Panc1 (cell line): ENCODE measurements at regions not wholly inside any gene's neighbourhood (a gene's known extent, or its start where the extent isn't known, plus 50 kb on each side); places are given as distances from the start of the nearest gene placed in this dataset.

Experiments used
- ATAC-seq: fragments of 200-7000 bp; cut with Tn5 transposase; 2 replicates; pipeline ENCODE4 v1.9.1; 2020; ENCODE audit warnings: mild to moderate bottlenecking, moderate library complexity
- BruUV-seq: library from RNA; stranded (reverse); fragments of 400-500 nt; replicated peaks from 2 replicates; lab custom pipeline; 2021; lab: Mats Ljungman, UMichigan
- CTCF ChIA-PET: fragments of 300-600 bp; sonication (Branson Sonifier 250); formaldehyde crosslinking; loops from one replicate; lab custom pipeline; 2022; ENCODE audit warnings: antibody characterized with exemption; lab: Charles Lee
- POLR2A ChIA-PET: fragments of 300-600 bp; sonication (Branson Sonifier 250); formaldehyde crosslinking; loops from one replicate; lab custom pipeline; 2022; ENCODE audit warnings: antibody characterized with exemption; lab: Charles Lee
- DNase-seq: peaks from one replicate; pipeline ENCODE4 v3.0.0-alpha.2; 2010; ENCODE audit warnings: low read depth, low spot score
- H3K27ac ChIP-seq: 2 replicates; pipeline ENCODE4 v1.5.1; 2011; ENCODE audit warnings: mild to moderate bottlenecking, low read length, inconsistent platforms
- H3K27me3 ChIP-seq: fragments of 200-500 bp; sonication (Bioruptor generic); 2 replicates; pipeline ENCODE4 v1.6.0; 2014; ENCODE audit warnings: low read length, inconsistent platforms; ENCODE audit not compliant: control insufficient read depth, insufficient read depth
- H3K36me3 ChIP-seq: fragments of 200-500 bp; sonication (Bioruptor generic); 2 replicates; pipeline ENCODE4 v1.5.1; 2014; ENCODE audit warnings: inconsistent platforms, mild to moderate bottlenecking, low read length, moderate library complexity; ENCODE audit not compliant: control insufficient read depth, insufficient read depth
- H3K4me1 ChIP-seq: 2 replicates; pipeline ENCODE4 v1.5.1; 2011; ENCODE audit warnings: inconsistent platforms, mild to moderate bottlenecking, low read length, moderate library complexity; ENCODE audit not compliant: control insufficient read depth, insufficient read depth
- H3K4me3 ChIP-seq, 2 experiments: 2 replicates each; pipeline ENCODE4 v1.5.1; 2011 to 2012; ENCODE audit warnings: low read depth in 2 of 2, low read length in 2 of 2, mild to moderate bottlenecking in 2 of 2, inconsistent platforms in 1 of 2, moderate library complexity in 1 of 2
- H3K9me3 ChIP-seq: fragments of 200-500 bp; sonication (Bioruptor generic); 2 replicates; pipeline ENCODE4 v1.5.1; 2014; ENCODE audit warnings: low read depth, mild to moderate bottlenecking, inconsistent platforms, low read length, moderate library complexity; ENCODE audit not compliant: control insufficient read depth, insufficient read depth
- POLR2AphosphoS5 ChIP-seq: IDR thresholded peaks from 2 replicates; pipeline ENCODE4 v1.6.1; 2012; ENCODE audit warnings: mild to moderate bottlenecking, low read depth, low read length, moderate library complexity
- SIN3A ChIP-seq: IDR thresholded peaks from 2 replicates; pipeline ENCODE4 v1.6.1; 2012; ENCODE audit warnings: low read depth, mild to moderate bottlenecking, low read length, moderate library complexity, borderline replicate concordance; ENCODE audit not compliant: insufficient read depth
- TCF7L2 ChIP-seq: IDR thresholded peaks from 2 replicates; pipeline ENCODE4 v1.6.1; 2011; ENCODE audit warnings: mild to moderate bottlenecking, low read depth, low read length, inconsistent platforms
- in situ Hi-C: cut with HindIII; loops from 2 replicates; pipeline ENCODE4 v1.10.0; 2016; ENCODE audit warnings: low sequenced_read_pairs, low pct_unique_long_range_greater_than_20kb
- intact Hi-C: fragments of 100-400 bp; cut with micrococcal nuclease; formaldehyde crosslinking; loops from one replicate; pipeline ENCODE4 v1.10.0; 2022; ENCODE audit not compliant: unreplicated experiment
- TF ChIP-seq, protein P1 (sequence below): fragments of 450-650 bp; IDR thresholded peaks from 2 replicates; pipeline ENCODE4 v1.5.1; 2017; ENCODE audit warnings: mild to moderate bottlenecking
- TF ChIP-seq, protein P2 (sequence below), 2 experiments: IDR thresholded peaks; 2 replicates each; pipeline ENCODE4 v1.6.1; 2011 to 2012; ENCODE audit warnings: low read depth in 2 of 2, control low read depth in 1 of 2, low read length in 1 of 2, mild to moderate bottlenecking in 1 of 2, moderate library complexity in 1 of 2; ENCODE audit not compliant: insufficient read depth in 1 of 2

DNA sequence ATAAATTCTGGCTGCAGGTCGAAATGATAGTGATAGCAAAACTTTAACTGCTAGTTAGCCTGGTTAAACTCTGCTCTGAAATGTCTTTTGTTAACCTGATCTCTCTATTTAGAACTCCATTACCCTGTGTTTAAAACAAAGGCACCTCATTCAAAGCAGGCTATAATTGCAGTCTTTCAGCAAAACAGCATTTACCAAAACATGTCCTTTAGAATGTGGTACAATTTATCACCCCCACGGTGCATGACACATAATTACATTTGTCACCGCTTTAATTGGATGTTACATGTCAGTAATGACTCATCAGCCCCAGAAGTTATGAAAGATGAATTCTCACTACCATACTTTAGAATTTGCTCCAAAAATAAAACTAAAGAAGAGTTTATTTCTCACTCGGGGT is 295.4 kb downstream of the TOX3 start:
- in situ Hi-C loops: no loop called here
- TF ChIP-seq SIN3A (no peak), TCF7L2 (no peak), POLR2AphosphoS5 (no peak)
- TF ChIP-seq, protein P1, sequence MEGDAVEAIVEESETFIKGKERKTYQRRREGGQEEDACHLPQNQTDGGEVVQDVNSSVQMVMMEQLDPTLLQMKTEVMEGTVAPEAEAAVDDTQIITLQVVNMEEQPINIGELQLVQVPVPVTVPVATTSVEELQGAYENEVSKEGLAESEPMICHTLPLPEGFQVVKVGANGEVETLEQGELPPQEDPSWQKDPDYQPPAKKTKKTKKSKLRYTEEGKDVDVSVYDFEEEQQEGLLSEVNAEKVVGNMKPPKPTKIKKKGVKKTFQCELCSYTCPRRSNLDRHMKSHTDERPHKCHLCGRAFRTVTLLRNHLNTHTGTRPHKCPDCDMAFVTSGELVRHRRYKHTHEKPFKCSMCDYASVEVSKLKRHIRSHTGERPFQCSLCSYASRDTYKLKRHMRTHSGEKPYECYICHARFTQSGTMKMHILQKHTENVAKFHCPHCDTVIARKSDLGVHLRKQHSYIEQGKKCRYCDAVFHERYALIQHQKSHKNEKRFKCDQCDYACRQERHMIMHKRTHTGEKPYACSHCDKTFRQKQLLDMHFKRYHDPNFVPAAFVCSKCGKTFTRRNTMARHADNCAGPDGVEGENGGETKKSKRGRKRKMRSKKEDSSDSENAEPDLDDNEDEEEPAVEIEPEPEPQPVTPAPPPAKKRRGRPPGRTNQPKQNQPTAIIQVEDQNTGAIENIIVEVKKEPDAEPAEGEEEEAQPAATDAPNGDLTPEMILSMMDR: no peak
- TF ChIP-seq, protein P2, sequence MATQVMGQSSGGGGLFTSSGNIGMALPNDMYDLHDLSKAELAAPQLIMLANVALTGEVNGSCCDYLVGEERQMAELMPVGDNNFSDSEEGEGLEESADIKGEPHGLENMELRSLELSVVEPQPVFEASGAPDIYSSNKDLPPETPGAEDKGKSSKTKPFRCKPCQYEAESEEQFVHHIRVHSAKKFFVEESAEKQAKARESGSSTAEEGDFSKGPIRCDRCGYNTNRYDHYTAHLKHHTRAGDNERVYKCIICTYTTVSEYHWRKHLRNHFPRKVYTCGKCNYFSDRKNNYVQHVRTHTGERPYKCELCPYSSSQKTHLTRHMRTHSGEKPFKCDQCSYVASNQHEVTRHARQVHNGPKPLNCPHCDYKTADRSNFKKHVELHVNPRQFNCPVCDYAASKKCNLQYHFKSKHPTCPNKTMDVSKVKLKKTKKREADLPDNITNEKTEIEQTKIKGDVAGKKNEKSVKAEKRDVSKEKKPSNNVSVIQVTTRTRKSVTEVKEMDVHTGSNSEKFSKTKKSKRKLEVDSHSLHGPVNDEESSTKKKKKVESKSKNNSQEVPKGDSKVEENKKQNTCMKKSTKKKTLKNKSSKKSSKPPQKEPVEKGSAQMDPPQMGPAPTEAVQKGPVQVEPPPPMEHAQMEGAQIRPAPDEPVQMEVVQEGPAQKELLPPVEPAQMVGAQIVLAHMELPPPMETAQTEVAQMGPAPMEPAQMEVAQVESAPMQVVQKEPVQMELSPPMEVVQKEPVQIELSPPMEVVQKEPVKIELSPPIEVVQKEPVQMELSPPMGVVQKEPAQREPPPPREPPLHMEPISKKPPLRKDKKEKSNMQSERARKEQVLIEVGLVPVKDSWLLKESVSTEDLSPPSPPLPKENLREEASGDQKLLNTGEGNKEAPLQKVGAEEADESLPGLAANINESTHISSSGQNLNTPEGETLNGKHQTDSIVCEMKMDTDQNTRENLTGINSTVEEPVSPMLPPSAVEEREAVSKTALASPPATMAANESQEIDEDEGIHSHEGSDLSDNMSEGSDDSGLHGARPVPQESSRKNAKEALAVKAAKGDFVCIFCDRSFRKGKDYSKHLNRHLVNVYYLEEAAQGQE (IDR thresholded peaks at IDR 0.05; ENCODE audit: insufficient read depth in 1 of 2, low read depth in 2 of 2, low read length in 1 of 2): no peak
- H3K4me3 ChIP-seq: no peak overlapping the region
- H3K9me3 ChIP-seq: no peaks in the 10 kb centered on the region
- ChIA-PET CTCF (no interaction called here), POLR2A (no interaction called here)
- H3K27me3 ChIP-seq: no peaks in the 10 kb centered on the region
- H3K27ac ChIP-seq: no peak overlapping the region
- intact Hi-C loops: no loop called here
- no peaks in the 10 kb centered on the region for H3K4me1 ChIP-seq
- DNase-seq: no peak
- no peaks in the 10 kb centered on the region for H3K36me3 ChIP-seq
- ATAC-seq: no peak
- BruUV-seq: no TSS peak

DNA sequence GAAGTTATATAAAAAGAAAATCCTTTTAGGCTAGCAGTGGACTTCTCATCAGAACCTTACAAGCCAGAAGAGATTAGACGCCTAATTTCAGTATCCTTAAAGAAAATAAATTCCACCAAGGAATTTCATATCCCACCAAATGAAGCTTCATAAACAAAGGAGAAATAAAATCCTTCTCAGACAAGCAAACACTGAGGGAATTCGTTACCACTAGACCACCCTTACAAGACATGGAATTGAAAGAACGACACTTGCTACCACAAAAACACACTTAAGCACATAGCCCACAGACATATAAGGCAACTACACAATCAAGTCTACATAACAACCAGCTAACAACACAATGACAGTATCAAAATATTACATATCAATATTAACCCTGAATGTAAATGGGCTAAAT is 299.2 kb downstream of the TOX3 start:
- no peak for ATAC-seq
- TF ChIP-seq, protein P2 (IDR thresholded peaks at IDR 0.05; ENCODE audit: insufficient read depth in 1 of 2, low read depth in 2 of 2, low read length in 1 of 2): no peak
- no peak for TF ChIP-seq POLR2AphosphoS5
- TF ChIP-seq SIN3A: no peak
- TF ChIP-seq, protein P1: no peak
- no peak for TF ChIP-seq TCF7L2
- ChIA-PET POLR2A (no interaction called here), CTCF (no interaction called here)
- Histone ChIP-seq H3K36me3 (no peaks in the 10 kb centered on the region), H3K4me1 (no peaks in the 10 kb centered on the region), H3K9me3 (no peaks in the 10 kb centered on the region), H3K4me3 (no peak overlapping the region), H3K27ac (no peak overlapping the region), H3K27me3 (no peaks in the 10 kb centered on the region)
- intact Hi-C loops (no loop called here), in situ Hi-C loops (no loop called here)
- DNase-seq: no peak
- no TSS peak for BruUV-seq
